Activated gamma-delta T cell treated with Interleukin-2 at 50 U/mL for 16 hours (primary cell): ENCODE measurements at regions not wholly inside any gene's neighbourhood (a gene's known extent, or its start where the extent isn't known, plus 50 kb on each side); places are given as distances from the start of the nearest gene placed in this dataset.

ENCODE experiments used
- DNase-seq: peaks from one replicate; pipeline ENCODE4 v3.0.0-alpha.2; 2020

- no peak for DNase-seq
These were observed 89.1 kb downstream of the MID1IP1 start for GRCh38 chrX:38890326-38890725.

DNA sequence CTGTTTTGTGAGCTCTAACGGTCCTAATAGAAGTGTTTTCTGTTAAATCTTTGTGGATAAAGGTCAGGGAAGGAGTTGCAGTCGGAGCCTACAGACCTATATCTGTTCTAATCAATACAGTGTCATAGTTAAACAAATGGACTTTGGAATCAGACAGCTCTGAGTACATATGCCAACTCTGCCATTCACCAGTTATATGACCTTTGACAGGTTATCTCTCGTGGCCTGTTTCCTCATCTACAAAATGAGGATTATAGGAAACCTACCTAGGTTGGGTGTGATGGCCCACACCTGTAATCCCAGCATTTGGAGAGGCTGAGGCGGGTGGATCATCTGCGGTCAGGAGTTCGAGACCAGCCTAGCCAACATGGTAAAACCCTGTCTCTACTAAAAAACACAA is 89.7 kb downstream of the MID1IP1 start:
- DNase-seq = no peak

DNA sequence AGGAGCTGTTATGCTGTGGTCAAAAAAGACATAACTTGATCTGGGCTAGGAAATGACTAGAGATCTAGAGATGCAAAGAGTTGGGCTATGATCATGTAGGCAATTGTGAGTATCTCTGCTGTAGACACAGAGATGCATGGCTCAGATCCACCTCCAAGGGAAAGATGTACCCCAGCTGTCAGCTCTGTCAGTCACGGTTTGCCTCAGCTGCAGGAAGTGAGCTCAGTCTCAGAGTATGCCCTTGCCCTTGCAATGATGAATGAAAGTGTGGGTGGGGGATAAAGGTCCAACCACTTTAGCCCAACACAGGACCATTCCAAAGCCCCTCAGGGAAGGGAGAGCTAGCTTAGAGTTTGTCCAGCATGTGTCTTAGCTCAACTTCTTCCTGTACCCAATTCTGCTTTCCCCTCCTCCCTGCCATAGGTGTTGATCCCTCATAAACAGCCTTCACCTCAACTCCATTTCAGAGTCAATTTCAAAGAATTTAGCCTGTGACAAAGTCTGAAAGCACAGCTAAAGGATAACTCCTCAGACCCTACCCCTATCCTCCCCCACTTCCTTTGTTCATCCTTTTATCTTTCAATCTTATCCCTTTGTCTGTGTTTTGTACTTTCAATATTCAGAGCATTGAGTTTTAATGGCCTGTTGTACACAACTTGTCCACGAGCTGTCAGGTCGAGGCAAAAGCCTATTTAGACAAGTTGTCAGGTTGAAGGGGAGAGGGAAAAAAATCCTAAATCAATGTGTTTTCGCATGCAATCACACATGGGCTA is 90.6 kb downstream of the MID1IP1 start:
- DNase-seq = no peak

- no peak for DNase-seq
These were observed 92.2 kb downstream of the MID1IP1 start for GRCh38 chrX:38893441-38893840.

- DNase-seq = no peak
These were observed 94.5 kb downstream of the MID1IP1 start for GRCh38 chrX:38895775-38896174.

GRCh38 chrX:38896724-38897298 is 95.6 kb downstream of the MID1IP1 start:
- DNase-seq = no peak

GRCh38 chrX:38898261-38898660 is 97.0 kb downstream of the MID1IP1 start:
- no peak for DNase-seq

GRCh38 chrX:38899650-38900049 is 98.4 kb downstream of the MID1IP1 start:
- no peak for DNase-seq

GRCh38 chrX:38900719-38901118 is 99.5 kb downstream of the MID1IP1 start:
- no peak for DNase-seq

GRCh38 chrX:38902972-38903492 is 101.8 kb downstream of the MID1IP1 start:
- no peak for DNase-seq

GRCh38 chrX:38916801-38917200 is 115.5 kb downstream of the MID1IP1 start:
- DNase-seq = no peak

DNA sequence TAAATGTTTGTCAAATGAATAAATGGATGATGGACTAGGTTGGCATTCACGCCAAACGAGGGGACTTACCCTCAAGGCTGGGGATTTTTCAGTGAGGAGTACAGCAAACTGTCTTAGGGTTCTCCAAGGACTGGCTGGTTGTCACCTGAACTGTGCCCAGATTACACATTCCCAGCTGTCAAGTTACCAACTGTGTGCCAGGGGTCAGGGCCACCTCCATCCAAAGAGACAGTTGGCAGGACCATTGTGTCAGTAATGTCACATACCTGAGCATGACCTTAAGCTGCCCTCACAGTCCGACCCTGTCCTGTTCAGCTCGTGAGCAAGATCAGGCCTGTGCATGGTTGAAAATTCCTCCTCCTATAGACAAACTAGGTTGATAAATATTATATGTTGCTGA is 116.7 kb downstream of the MID1IP1 start:
- no peak for DNase-seq

- no peak for DNase-seq
These were observed 117.9 kb downstream of the MID1IP1 start for GRCh38 chrX:38919202-38919601.

DNA sequence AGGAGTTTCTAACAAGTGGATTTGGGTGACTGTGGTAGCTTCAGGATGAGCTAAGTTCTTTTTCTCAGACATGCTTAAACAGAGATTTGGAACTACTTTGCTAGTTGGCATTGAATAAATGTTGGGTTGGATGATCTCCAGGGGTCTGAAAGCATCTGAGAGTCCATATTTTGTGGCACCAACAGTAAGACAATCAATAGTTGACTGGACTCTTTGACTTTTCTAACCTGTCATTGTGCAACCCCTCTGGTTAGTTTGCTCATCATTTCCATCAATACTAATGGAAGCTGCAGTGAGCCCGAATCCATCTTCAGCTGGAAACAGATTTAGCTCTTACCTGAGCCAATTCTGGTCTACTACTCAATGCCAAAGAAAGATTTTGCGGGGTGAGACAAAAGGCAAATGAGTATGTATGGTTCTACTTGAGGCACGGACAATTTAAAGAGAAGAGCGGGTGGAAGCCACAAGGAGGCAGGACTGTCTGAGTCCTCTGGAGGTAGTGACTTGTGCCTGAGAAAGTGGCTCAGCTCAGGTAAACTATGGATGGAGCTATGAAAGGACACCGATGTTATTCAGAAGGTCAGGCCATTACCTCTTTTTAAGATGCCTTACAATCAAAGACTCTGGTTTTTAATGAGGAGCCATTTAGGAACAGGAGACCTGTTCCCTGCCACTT is 118.7 kb downstream of the MID1IP1 start:
- DNase-seq = no peak

- no peak for DNase-seq
These were observed 122.3 kb downstream of the MID1IP1 start for GRCh38 chrX:38923451-38923969.

DNA sequence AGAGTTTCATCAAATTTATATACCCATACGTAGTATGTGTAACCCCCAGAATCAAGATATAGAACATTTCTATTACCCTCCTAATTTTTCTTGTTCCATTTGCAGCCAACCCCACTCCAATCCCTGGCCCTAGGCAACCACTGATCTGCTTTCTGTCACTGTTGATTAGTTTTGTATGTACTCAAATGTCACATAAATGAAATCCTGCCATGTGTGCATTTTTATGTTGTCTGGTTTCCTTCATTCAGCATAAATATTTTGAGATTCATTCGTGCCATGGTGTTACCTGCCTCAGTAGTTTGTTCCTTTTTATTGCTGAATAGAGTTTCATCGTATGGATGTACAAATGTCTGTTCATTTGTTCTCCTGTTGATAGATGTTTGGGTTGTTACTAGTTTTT is 126.3 kb downstream of the MID1IP1 start:
- DNase-seq = no peak

- no peak for DNase-seq
These were observed 128.7 kb downstream of the MID1IP1 start for GRCh38 chrX:38929966-38930421.

DNA sequence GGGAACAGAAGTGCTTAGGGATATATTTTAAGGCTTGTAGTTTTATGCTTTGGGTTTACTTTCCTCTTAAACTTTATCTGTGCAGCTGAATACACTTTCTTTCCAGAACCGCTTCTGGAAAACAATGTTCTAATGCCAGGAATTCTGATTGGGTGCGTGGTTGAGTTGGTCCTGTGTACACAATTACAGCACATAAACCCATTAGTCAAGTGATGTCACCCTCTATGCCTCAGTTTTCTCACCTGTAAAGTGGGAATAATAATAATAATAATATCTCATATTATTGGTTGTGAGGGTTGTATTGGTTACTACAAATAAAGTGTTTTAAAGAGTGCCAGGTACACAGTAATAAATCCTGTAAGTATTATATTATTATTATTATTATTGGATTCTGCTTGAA is 129.2 kb downstream of the MID1IP1 start:
- DNase-seq = no peak

GRCh38 chrX:38935561-38935960 is 134.3 kb downstream of the MID1IP1 start:
- DNase-seq = no peak

GRCh38 chrX:38937400-38937799 is 136.1 kb downstream of the MID1IP1 start:
- no peak for DNase-seq

GRCh38 chrX:38937926-38938325 is 136.7 kb downstream of the MID1IP1 start:
- no peak for DNase-seq

DNA sequence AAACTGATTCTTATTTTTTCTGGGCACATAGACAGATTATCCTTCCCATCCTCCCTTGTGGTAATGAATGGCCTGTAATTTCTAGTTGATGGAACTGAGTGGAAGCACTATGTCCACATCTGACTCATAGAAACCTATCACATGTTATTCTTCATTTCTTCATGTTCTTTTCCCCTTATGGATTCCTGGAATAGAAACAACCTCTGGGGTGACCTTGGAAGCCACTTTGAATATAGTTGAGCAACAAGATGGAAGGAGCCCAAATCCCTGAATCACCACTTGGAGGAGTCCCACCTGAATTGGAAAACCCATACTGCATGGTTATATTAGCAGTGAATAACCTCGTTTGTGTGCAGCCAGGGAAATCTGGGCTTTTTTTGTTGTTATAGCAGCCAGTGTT is 137.8 kb downstream of the MID1IP1 start:
- DNase-seq = no peak

DNA sequence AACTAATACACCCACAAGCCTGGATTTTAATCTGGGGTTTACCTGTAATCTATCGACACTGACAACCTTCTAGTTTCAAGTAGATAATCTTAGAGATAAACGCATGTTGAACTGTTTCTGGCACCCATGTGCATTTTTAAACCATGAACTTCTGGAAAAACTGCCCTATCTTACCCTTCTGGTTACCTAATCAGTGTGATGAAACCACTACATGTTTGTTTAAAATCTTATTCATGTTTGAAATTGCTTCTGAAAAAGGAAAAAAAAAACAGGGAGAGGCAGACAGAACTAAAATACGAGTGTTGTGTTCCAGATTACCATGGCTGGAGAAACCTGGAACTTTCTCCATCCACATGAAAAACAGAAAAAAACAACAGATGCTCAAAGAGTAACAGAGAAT is 139.3 kb downstream of the MID1IP1 start:
- DNase-seq = no peak

DNA sequence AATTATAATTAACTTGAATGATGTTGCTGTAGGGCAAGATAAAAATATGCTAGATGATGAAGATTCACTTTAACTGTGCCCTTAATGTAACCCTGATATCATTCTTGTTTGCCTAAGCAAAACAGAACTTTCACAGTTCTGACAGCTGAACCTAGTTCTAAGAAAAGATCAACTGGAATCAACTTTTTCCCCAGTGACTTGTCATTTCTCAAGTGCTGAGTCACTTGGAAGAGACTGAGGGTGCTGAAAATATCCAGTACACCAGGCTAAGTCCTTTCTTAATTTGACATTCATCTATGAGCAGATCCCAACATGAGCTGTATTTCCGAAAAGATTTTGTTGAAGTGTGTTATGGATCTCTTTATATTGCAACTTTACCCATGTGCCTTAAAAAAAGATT is 140.4 kb downstream of the MID1IP1 start:
- no peak for DNase-seq
